SK-N-SH treated with all-trans-retinoic acid at 6 μM for 48 hours (cell line): ENCODE measurements at regions not wholly inside any gene's neighbourhood (a gene's known extent, or its start where the extent isn't known, plus 50 kb on each side); places are given as distances from the start of the nearest gene placed in this dataset.

Experiments used
- ATAC-seq: fragments of 200-7000 bp; cut with Tn5 transposase; 3 replicates; pipeline ENCODE4 v1.9.1; 2020; ENCODE audit warnings: mild to moderate bottlenecking, moderate library complexity
- ARNTL ChIP-seq: fragments of 450-650 bp; formaldehyde crosslinking; IDR thresholded peaks from 2 replicates; pipeline ENCODE4 v1.5.0; 2020; ENCODE audit warnings: low read depth, mild to moderate bottlenecking, moderate library complexity, borderline replicate concordance
- CREB5 ChIP-seq: fragments of 250-450 bp; sonication (Bioruptor Pico); IDR thresholded peaks from 2 replicates; pipeline ENCODE4 v1.5.1; 2020; ENCODE audit warnings: low read depth, mild to moderate bottlenecking, moderate library complexity
- CSDC2 ChIP-seq: fragments of 250-450 bp; sonication (Bioruptor Pico); IDR thresholded peaks from 2 replicates; pipeline ENCODE4 v1.5.0; 2020; ENCODE audit warnings: mild to moderate bottlenecking, moderate library complexity
- CSRNP3 ChIP-seq: fragments of 250-450 bp; sonication (Bioruptor Pico); IDR thresholded peaks from 2 replicates; pipeline ENCODE4 v1.5.1; 2021; ENCODE audit warnings: mild to moderate bottlenecking, moderate library complexity
- ESRRG ChIP-seq: fragments of 250-450 bp; sonication (Bioruptor Pico); IDR thresholded peaks from 2 replicates; pipeline ENCODE4 v1.6.1; 2021; ENCODE audit warnings: mild to moderate bottlenecking
- GLIS3 ChIP-seq: fragments of 250-450 bp; sonication (Bioruptor Pico); IDR thresholded peaks from 2 replicates; pipeline ENCODE4 v1.5.0; 2020; ENCODE audit warnings: mild to moderate bottlenecking, moderate library complexity
- ISL1 ChIP-seq: fragments of 250-450 bp; sonication (Bioruptor Pico); IDR thresholded peaks from 2 replicates; pipeline ENCODE4 v2.1.2; 2022; ENCODE audit warnings: mild to moderate bottlenecking, moderate library complexity
- OSR1 ChIP-seq: fragments of 250-450 bp; sonication (Bioruptor Pico); IDR thresholded peaks from 2 replicates; pipeline ENCODE4 v1.8.0; 2022; ENCODE audit warnings: moderate library complexity, mild to moderate bottlenecking, inconsistent platforms
- POU6F1 ChIP-seq: fragments of 250-450 bp; sonication (Bioruptor Pico); IDR thresholded peaks from 2 replicates; pipeline ENCODE4 v1.8.0; 2021; ENCODE audit warnings: low read depth, mild to moderate bottlenecking, moderate library complexity, borderline replicate concordance
- PPARA ChIP-seq: fragments of 250-450 bp; sonication (Bioruptor Pico); IDR thresholded peaks from 2 replicates; pipeline ENCODE4 v1.5.0; 2020; ENCODE audit warnings: mild to moderate bottlenecking, borderline replicate concordance
- RARB ChIP-seq: fragments of 250-450 bp; sonication (Bioruptor Pico); IDR thresholded peaks from 2 replicates; pipeline ENCODE4 v1.8.0; 2021; ENCODE audit warnings: mild to moderate bottlenecking, moderate library complexity
- SNAI2 ChIP-seq: fragments of 250-450 bp; sonication (Bioruptor Pico); IDR thresholded peaks from 2 replicates; pipeline ENCODE4 v1.5.0; 2020; ENCODE audit warnings: mild to moderate bottlenecking, moderate library complexity
- TCF4 ChIP-seq: fragments of 250-450 bp; sonication (Bioruptor Pico); IDR thresholded peaks from 2 replicates; pipeline ENCODE4 v1.8.0; 2021; ENCODE audit warnings: mild to moderate bottlenecking, moderate library complexity, borderline replicate concordance
- ZC3H10 ChIP-seq: fragments of 250-450 bp; sonication (Bioruptor Pico); IDR thresholded peaks from 2 replicates; pipeline ENCODE4 v1.5.1; 2021; ENCODE audit warnings: mild to moderate bottlenecking, moderate library complexity
- ZFP3 ChIP-seq: fragments of 250-450 bp; sonication (Bioruptor Pico); IDR thresholded peaks from 2 replicates; pipeline ENCODE4 v1.5.0; 2020; ENCODE audit warnings: mild to moderate bottlenecking, moderate library complexity
- ZFP30 ChIP-seq: fragments of 450-650 bp; formaldehyde crosslinking; IDR thresholded peaks from 2 replicates; pipeline ENCODE4 v1.5.0; 2022; ENCODE audit warnings: mild to moderate bottlenecking, moderate library complexity
- ZNF565 ChIP-seq: fragments of 450-650 bp; formaldehyde crosslinking; conservative IDR thresholded peaks from 2 replicates; pipeline ENCODE4 v1.5.0; 2020; ENCODE audit warnings: low read depth, mild to moderate bottlenecking, moderate library complexity
- ZNF70 ChIP-seq: fragments of 450-650 bp; formaldehyde crosslinking; IDR thresholded peaks from 2 replicates; pipeline ENCODE4 v1.5.0; 2020; ENCODE audit warnings: mild to moderate bottlenecking, moderate library complexity
- ZNF8 ChIP-seq: fragments of 450-650 bp; formaldehyde crosslinking; IDR thresholded peaks from 2 replicates; pipeline ENCODE4 v1.5.0; 2020; ENCODE audit warnings: mild to moderate bottlenecking, moderate library complexity
- TF ChIP-seq, protein P1 (sequence below): fragments of 250-450 bp; sonication (Bioruptor Pico); IDR thresholded peaks from 2 replicates; pipeline ENCODE4 v1.8.0; 2020; ENCODE audit warnings: mild to moderate bottlenecking, moderate library complexity, borderline replicate concordance
- TF ChIP-seq, protein P2 (sequence below): fragments of 250-450 bp; sonication (Bioruptor Pico); IDR thresholded peaks from 2 replicates; pipeline ENCODE4 v1.5.0; 2020; ENCODE audit warnings: mild to moderate bottlenecking, moderate library complexity

DNA sequence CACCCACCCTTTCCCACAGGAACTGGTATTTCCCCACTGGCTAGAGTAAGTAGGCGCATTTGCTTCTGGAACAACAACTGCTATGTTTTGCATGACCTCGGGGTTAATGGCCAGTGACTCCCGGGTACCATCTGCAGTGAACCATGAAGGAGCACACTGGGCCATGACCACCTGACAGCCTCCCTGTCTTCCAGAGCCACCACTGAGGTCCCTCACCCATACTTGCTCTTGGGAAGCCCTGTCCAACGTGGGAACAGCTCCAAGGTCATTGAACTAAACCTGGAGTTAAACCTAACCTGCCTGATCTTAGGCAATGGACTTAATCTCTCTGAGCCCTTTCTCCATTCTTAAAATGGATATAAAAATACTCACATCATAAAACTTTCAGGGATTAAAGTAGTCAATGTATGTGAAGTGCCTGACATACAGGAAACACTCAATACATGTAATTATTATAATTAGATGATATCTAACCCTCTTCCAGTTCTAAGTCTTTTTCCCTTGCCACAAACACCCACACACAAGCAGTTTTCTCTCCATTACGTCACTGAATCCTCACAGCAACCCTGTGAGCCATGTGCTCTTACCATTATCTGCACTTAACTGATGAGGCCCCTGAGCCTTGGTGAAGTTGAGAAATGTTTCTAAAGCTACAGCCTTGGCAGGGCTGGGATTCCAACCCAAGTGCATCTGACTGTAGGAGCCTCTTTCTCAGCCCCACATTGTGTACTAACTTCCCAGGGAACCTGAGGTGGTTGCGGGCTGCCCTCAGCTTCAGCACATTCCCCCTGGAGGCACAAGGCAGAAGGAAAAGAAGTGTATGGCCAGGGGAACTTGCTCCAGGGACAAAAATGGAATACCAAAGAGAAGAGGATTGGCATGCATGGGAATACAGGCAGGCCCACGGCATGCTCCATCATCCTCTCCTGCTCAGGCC, 74.5 kb upstream of the NCAM1 start:
- no peak for TF ChIP-seq ZC3H10 (CRISPR knock-in tag)
- TF ChIP-seq CSRNP3 (CRISPR knock-in tag) = no peak
- no peak for ATAC-seq

- no peak for ATAC-seq
- TF ChIP-seq OSR1 (CRISPR knock-in tag) = no peak
- TF ChIP-seq POU6F1 (CRISPR knock-in tag) = no peak
Observed at GRCh38 chr11:112889446-112889845, 71.8 kb upstream of the NCAM1 start.

DNA sequence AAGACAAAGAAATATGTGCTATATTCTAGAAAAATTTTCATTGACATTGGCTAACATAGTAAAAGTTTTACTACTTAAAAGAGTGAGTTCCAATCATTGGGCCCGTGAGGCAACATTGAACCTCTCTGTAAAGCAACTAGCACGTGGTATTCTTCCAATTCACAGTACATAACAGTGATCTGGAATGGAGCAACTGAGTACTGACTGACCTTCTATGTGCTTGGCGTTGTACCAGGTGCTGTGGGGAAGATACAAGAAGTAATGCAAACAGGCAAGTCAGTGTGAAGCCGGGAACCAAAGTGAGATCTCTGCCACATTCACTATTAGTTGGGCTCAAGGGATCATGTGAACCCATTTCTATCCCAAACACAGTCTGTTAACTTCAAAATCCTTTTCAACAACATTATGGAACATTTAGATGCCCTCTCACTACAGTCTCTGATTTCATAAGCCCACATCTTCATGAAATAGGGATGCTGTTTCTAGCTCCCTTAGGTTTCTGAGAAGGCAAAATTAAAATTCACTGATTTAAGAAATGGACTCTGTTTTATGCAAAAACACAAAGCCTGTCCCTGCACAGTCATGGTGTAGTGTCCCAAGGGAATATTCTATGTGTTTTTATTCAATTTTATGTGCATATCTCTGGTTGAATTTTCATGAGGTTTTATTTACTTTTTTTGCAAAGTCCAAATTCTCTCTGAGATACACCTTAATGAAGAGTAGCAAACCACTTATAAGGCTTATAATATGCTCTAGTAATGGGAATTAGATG, 61.8 kb upstream of the NCAM1 start:
- no peak for ATAC-seq
- no peak for TF ChIP-seq SNAI2 (CRISPR knock-in tag)
- TF ChIP-seq, all 23 proteins: peak for 0

DNA sequence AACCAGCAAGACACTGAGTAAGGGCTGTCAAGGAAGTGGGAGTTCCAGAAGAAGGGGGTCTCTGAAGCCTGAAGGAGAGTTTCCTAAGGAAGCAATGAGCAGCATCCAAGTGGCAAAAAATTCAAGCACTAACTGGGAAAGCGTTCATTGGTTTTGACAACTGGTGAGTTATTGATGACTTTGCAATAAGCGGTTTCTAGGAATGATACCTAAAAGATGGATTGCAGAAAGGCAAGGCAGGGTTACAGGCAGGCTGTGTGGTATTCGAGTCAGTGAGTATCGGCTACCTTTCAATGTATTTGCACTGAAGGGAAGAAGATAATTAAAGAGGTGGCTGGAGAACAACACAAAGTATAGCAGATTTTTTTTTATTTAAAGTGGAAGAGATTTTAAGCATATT, 59.3 kb upstream of the NCAM1 start:
- ATAC-seq = no peak
- TF ChIP-seq ZNF565 (CRISPR knock-in tag) (no peak), GLIS3 (CRISPR knock-in tag) (no peak), RARB (CRISPR knock-in tag) (no peak), ESRRG (CRISPR knock-in tag) (no peak), TCF4 (CRISPR knock-in tag) (no peak), ZC3H10 (CRISPR knock-in tag) (no peak), ISL1 (CRISPR knock-in tag) (no peak), CREB5 (CRISPR knock-in tag) (no peak), ZFP30 (CRISPR knock-in tag) (no peak), OSR1 (CRISPR knock-in tag) (no peak), ARNTL (no peak), SNAI2 (CRISPR knock-in tag) (no peak), CSDC2 (CRISPR knock-in tag) (no peak), ZNF8 (CRISPR knock-in tag) (no peak), ZFP3 (CRISPR knock-in tag) (no peak), ZNF70 (no peak), PPARA (CRISPR knock-in tag) (no peak), CSRNP3 (CRISPR knock-in tag) (no peak)
- TF ChIP-seq, protein P1, sequence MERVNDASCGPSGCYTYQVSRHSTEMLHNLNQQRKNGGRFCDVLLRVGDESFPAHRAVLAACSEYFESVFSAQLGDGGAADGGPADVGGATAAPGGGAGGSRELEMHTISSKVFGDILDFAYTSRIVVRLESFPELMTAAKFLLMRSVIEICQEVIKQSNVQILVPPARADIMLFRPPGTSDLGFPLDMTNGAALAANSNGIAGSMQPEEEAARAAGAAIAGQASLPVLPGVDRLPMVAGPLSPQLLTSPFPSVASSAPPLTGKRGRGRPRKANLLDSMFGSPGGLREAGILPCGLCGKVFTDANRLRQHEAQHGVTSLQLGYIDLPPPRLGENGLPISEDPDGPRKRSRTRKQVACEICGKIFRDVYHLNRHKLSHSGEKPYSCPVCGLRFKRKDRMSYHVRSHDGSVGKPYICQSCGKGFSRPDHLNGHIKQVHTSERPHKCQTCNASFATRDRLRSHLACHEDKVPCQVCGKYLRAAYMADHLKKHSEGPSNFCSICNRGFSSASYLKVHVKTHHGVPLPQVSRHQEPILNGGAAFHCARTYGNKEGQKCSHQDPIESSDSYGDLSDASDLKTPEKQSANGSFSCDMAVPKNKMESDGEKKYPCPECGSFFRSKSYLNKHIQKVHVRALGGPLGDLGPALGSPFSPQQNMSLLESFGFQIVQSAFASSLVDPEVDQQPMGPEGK (CRISPR knock-in tag) = no peak
- TF ChIP-seq, protein P2, sequence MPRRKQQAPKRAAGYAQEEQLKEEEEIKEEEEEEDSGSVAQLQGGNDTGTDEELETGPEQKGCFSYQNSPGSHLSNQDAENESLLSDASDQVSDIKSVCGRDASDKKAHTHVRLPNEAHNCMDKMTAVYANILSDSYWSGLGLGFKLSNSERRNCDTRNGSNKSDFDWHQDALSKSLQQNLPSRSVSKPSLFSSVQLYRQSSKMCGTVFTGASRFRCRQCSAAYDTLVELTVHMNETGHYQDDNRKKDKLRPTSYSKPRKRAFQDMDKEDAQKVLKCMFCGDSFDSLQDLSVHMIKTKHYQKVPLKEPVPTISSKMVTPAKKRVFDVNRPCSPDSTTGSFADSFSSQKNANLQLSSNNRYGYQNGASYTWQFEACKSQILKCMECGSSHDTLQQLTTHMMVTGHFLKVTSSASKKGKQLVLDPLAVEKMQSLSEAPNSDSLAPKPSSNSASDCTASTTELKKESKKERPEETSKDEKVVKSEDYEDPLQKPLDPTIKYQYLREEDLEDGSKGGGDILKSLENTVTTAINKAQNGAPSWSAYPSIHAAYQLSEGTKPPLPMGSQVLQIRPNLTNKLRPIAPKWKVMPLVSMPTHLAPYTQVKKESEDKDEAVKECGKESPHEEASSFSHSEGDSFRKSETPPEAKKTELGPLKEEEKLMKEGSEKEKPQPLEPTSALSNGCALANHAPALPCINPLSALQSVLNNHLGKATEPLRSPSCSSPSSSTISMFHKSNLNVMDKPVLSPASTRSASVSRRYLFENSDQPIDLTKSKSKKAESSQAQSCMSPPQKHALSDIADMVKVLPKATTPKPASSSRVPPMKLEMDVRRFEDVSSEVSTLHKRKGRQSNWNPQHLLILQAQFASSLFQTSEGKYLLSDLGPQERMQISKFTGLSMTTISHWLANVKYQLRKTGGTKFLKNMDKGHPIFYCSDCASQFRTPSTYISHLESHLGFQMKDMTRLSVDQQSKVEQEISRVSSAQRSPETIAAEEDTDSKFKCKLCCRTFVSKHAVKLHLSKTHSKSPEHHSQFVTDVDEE = no peak
